UCSD-AML1 (cell line): ENCODE measurements at regions not wholly inside any gene's neighbourhood (a gene's known extent, or its start where the extent isn't known, plus 50 kb on each side); places are given as distances from the start of the nearest gene placed in this dataset.

Experiments used
- DNase-seq: peaks from one replicate; lab custom pipeline; 2025; ENCODE audit not compliant: unreplicated experiment; lab: John Stamatoyannopoulos, UW

- DNase-seq = no peak
Observed at GRCh38 chr13:79749566-79749965, 268.6 kb downstream of the NDFIP2 start.

DNA sequence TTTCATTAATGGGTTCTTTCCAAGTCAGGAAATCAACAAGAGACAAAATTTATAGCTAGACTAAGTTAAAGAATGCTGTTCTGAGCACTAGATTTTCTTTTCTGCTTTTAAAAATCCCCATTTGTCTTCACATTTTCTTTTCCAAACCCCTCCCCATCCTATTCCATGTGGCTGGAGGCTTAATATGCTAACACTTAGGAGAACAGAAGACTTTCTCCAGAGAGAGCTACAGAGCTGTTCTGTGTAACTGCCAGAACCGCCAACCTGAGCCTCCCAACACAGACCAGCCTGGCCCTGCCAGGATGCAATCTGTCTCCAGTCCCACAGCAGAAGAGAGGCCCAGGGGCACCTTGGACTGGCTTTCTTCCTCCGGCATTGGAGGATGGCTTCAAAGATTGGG, 264.1 kb downstream of the NDFIP2 start:
- DNase-seq = no peak

DNA sequence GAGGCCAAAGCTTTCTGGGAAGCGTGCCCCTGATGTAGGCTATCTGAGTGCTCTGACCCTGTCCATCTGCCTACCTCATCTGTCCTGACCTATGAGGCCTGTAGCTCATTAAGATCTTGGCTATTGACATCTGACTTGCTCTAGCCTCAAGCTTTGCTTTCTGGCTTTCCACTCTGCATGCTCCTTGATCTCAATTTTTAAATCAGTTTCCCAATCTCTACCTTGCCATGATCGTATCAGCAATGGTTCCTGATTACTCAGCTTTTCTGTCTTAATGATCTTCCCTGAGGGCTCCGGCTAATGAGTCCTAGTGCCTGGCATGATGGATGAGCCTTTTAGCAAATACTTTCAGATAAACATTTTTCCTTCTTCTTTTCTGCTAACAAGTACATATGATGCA, 262.0 kb downstream of the NDFIP2 start:
- no peak for DNase-seq

- no peak for DNase-seq
Observed at GRCh38 chr13:79740991-79741390, 260.0 kb downstream of the NDFIP2 start.

DNA sequence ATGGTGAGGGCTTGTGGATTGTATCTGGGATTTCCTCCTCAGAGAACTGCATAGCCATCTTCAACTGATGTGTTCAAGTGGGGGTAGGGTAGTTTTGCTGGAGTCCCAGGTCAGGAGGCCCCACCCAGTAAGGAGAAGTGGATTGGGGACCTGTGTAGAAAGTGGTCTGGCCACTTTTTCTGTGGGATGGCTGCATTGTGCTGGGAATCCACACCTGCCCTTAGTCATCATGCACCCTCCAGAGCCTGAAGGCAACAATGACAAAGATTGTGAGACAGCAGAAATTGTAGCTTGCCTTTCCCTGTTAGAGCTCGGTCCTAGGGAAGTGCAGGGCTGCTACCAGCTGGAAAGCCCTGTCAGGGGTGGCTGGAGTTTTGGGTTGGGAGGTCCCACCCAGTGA, 255.4 kb downstream of the NDFIP2 start:
- no peak for DNase-seq

- DNase-seq = no peak
Observed at GRCh38 chr13:79735228-79735627, 254.3 kb downstream of the NDFIP2 start.

- no peak for DNase-seq
Observed at GRCh38 chr13:79727086-79727485, 246.1 kb downstream of the NDFIP2 start.

DNA sequence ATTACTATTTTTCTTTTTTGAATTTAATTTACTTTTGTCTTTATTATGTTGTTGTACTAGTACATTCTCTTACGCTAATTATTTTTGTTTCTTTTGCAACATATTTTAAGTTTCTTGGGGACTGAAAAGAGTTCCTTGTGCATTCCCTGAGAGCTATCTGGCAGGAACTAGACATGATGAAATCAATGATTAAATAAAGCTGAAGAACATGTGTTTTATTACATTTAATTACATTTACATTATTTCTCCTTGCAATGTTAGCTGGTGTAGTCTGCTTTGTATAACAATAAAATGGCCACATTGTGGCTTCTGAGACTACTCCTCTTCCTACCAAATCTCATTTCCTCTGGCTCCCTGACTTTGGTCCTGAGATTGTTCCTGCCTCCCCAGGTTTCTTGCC, 244.9 kb downstream of the NDFIP2 start:
- no peak for DNase-seq

DNA sequence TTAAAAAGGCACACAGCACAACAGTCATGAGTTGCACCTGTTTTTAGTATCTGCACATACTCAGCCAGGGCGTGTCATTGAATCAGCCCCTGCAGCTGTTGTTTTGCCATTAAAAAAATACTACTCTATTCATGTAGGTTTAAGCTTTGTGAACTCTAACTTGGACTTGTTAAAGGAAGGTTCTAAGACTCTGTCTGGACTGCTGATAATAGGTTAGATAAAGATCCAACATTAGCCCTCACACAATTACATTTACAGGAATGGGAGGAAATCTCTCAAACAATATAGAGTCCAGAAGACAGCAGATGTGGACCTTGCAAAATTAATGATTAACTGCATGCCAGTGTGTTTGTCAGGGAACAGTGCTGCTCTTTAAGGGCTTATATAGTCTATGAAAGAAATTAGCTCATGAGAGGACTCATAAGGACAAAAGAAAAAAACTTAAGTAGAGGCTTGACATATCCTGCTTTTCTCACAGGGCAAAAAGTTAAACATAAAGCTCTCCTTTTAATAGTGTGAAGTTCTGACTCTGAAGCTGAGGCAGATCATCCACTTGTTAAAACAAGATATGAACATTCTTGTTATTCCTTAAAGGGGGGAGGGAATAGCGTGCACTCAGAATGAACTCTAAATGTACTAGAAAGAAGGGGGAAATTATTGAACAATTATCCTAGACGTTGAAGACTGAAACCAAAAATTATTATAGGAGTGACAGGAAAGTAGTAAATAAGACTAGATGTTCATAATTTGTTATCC, 243.6 kb downstream of the NDFIP2 start:
- no peak for DNase-seq

GRCh38 chr13:79723519-79724024, 242.6 kb downstream of the NDFIP2 start:
- DNase-seq = no peak

- DNase-seq = no peak
Observed at GRCh38 chr13:79722885-79723445, 242.0 kb downstream of the NDFIP2 start.

DNA sequence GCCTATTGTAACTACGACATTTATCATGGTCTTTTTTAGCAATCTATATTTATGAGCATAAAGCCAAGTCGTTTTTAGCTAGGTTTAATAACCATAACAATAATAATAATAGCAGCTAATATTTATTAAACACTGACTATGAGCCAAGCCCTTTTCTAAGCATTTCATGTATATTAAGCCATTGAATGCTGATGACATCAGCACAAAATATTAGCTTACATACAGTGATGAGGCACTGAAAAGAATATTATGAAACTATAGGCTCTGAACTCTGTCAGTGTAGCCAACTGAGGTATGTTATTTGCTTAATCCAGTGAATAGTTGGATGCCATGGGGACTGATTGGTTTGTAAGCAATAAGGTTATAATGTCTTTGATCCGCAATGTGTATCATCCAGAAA, 235.2 kb downstream of the NDFIP2 start:
- no peak for DNase-seq

- DNase-seq = no peak
Observed at GRCh38 chr13:79711631-79712030, 230.7 kb downstream of the NDFIP2 start.

DNA sequence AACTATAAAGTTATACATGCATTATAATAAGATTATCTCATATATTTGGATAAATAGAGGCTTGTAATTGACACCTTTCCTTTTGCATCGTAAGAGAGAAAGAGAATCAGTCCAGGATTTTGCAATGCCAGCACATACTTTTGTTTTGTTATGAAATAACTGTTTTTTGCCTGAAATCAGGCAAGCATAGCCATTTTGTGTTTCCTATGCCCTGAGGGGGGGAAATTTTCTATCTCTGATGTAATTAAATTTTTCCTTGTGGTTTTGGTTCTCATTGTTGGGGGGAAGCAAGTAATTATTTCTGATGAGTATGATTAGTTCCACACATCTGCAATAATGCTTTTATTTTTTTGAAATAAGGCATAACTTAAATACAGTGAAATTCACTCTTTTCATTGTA, 229.4 kb downstream of the NDFIP2 start:
- no peak for DNase-seq

DNA sequence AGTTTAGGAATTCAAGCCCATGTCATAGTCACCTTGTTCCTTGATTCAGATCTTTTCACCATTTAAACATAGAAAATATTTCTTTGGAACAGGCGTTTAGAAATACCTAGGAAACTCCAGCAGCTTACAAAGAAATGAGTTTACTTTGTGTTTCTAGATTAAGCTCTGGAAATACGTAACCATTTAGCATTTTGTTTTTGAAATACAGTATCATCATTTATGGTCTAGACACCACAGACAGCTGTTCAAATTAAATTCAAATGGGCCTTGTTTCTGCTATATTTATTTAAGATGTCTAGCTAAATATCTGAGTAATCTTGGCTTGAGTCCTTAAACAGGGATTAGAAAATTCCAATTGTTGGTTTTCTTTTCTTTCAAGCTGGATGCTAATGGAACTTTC, 228.5 kb downstream of the NDFIP2 start:
- no peak for DNase-seq

DNA sequence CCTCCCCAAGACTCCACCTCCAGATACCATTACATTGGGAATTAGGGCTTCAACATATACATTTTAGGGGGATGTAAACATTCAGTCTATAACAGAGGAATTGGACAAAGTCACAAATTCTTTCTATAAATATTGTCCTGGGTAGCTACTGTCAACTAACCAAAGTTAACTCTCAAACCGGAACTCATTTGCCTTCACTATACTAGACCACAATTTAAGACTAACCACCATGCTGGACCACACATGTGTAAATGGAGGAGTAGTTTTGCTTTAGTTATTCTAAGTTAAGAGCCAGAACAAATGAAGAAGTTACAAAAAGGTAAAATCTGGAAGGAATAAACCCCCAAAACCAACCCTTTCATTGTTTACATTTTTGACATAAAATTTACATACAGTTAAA, 222.8 kb downstream of the NDFIP2 start:
- no peak for DNase-seq

GRCh38 chr13:79695754-79696153, 214.8 kb downstream of the NDFIP2 start:
- no peak for DNase-seq

DNA sequence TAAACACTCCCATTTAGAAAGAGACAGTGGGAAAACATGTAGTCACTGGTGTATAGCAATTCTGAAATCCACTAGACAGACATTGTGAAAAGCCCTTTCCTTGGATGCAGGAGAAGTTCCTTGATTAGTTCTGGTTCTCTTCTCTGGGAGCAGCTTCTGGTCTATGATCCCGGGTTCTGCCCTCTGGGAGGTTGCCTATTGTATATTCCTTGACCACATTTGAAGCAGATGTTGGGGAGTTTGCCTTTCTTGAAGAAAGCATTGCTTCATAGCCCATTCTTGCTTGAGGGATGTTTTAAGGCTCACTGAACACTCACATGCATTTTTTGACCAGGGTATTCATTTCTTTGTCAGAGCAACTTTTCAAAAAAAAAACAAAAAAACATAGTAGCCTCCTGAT, 211.9 kb downstream of the NDFIP2 start:
- no peak for DNase-seq

GRCh38 chr13:79691826-79692225, 210.9 kb downstream of the NDFIP2 start:
- no peak for DNase-seq

GRCh38 chr13:79688741-79689140, 207.8 kb downstream of the NDFIP2 start:
- no peak for DNase-seq

- DNase-seq = no peak
Observed at GRCh38 chr13:79686441-79686840, 205.5 kb downstream of the NDFIP2 start.

DNA sequence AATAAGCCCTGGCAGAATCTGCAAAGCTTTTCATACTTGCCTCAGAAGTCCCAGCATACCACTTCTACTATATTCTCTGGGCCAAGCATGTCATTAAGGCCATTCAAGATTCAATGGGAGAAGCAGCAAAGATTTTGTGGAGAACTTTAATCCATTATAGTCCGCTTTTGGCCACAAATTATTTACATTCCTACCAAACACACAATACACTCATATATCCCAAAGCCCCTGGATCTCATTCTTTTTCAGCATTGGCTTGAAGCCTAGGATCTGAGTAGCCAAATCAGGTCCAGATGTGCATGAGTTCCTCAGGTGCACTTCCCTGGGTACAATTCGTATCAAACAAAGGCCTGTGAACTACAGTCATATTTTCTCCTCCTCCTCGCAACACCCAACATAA, 203.4 kb downstream of the NDFIP2 start:
- no peak for DNase-seq

GRCh38 chr13:79682164-79682563, 201.2 kb downstream of the NDFIP2 start:
- DNase-seq = no peak
